ENCODE measurements at regions not wholly inside any gene's neighbourhood (a gene's known extent, or its start where the extent isn't known, plus 50 kb on each side); places are given as distances from the start of the nearest gene placed in this dataset.

DNA sequence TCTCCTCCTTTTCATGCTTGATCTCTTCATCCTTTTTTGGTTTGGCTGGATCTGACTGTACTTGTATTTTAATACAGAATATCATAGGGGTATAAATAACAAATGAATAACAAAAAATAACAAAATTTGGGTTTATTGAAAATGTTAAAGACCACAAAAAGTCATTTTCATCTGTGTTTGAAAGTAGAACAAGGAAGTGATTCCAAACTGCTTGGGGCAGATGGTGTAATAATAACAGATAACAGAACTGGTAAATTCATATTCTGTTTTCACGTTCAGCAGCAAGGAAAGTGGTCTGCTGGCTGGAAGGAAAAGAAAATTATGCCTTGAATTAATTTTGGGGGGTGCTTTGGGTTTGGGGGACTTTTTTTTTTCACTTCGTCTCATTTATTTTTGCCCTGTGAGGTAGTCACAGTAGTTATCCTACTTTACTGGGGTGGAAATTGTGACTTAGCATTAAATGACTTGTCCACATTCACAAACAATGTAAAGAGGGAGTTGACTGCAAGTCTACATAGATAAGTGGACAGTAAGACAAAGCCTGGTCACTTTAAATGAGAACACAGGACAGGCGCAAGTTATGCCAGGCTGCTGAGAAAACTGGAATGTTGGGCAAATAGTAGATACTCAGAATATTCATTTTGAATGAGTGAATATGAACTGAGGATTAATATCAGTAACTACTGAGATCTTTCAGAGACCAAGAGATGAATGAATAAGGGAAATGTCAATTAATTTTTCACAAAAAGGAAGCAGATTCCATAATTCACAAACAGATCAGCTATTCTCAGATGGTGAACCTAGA, 193.9 kb upstream of the CITED2 start:
- no peaks in the 10 kb centered on the region for H3K9me3 Mint-ChIP-seq
- H3K36me3 Mint-ChIP-seq (ENCODE audit: low read depth) = no peaks in the 10 kb centered on the region
- H3K4me3 Mint-ChIP-seq = no peak overlapping the region
- H3K27ac Mint-ChIP-seq = peak overlapping the region; percentile 48
- intact Hi-C loops (cut with micrococcal nuclease) = no loop called here
- no peaks in the 10 kb centered on the region for H3K27me3 Mint-ChIP-seq
- H3K4me1 Mint-ChIP-seq (ENCODE audit: low read depth) = peaks cover 30% of the 10 kb centered on the region

DNA sequence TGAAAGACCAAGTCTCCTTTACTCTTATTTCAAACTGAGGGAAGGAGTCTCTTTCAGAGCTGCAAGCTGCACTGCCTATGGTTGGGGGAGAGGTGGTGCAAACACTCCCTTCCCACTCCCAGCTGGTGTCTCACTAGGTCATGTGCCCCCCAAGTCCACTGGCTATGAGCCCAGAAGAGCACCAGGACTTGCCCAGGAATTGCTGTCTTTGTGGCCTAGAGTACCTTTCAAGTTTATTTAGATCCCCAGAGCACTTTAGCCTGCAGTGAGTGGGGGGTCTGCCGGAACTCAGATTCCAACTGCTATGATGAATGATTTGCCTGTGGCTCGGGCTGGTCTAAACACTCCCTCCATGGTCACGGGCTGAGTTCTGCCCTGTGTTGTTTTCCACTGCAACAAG, 192.6 kb upstream of the CITED2 start:
- Mint-ChIP-seq H3K4me1 (ENCODE audit: low read depth) (peaks cover 30% of the 10 kb centered on the region), H3K36me3 (ENCODE audit: low read depth) (no peaks in the 10 kb centered on the region), H3K4me3 (no peak overlapping the region), H3K27me3 (no peaks in the 10 kb centered on the region), H3K9me3 (no peaks in the 10 kb centered on the region), H3K27ac (no peak overlapping the region)
- intact Hi-C loops (cut with micrococcal nuclease) = no loop called here

DNA sequence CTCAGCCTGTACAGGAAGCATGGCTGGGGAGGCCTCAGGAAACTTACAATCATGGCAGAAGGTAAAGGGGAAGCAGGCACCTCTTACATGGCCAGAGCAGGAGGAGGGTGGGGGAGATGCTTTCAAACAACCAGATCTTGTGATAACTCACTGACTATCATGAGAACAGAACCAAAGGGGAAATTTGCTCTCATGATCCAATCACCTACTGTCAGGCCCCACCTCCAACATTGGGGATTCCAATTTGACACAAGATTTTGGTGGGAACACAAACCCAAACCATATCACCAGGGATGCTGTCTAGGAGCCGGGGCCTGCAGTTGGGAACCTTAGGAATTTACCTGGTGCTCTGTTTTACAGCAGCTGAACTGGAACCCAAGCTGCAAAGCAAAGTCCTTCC, 191.1 kb upstream of the CITED2 start:
- intact Hi-C loops (cut with micrococcal nuclease) = no loop called here
- H3K36me3 Mint-ChIP-seq (ENCODE audit: low read depth) = no peaks in the 10 kb centered on the region
- peaks cover 30% of the 10 kb centered on the region for H3K4me1 Mint-ChIP-seq (ENCODE audit: low read depth)
- no peaks in the 10 kb centered on the region for H3K27me3 Mint-ChIP-seq
- H3K4me3 Mint-ChIP-seq = no peak overlapping the region
- H3K27ac Mint-ChIP-seq = no peak overlapping the region
- peaks cover 14% of the 10 kb centered on the region for H3K9me3 Mint-ChIP-seq

DNA sequence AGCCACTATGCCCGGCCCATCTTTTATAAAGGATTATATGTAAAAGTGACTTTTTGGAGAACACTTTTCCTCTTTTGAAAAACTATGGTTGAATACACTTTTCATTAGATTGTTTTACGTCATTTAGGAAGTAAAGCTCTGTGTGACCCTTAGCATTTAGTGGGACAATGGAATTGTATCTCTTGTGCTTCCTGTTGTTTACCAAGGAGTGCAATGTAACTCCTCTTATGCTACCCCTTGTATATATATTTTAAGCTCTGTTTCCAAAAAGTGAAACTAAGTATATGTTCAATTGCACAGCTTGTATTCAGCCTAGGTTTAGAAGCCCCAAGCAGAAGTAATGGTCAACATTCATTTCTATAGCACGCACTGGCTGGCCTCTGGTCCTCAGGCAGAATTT, 183.1 kb upstream of the CITED2 start:
- H3K36me3 Mint-ChIP-seq (ENCODE audit: low read depth) = no peaks in the 10 kb centered on the region
- H3K4me3 Mint-ChIP-seq = no peak overlapping the region
- no peaks in the 10 kb centered on the region for H3K27me3 Mint-ChIP-seq
- intact Hi-C loops (cut with micrococcal nuclease) = no loop called here
- H3K4me1 Mint-ChIP-seq (ENCODE audit: low read depth) = no peaks in the 10 kb centered on the region
- no peak overlapping the region for H3K27ac Mint-ChIP-seq
- H3K9me3 Mint-ChIP-seq = peaks cover 25% of the 10 kb centered on the region

DNA sequence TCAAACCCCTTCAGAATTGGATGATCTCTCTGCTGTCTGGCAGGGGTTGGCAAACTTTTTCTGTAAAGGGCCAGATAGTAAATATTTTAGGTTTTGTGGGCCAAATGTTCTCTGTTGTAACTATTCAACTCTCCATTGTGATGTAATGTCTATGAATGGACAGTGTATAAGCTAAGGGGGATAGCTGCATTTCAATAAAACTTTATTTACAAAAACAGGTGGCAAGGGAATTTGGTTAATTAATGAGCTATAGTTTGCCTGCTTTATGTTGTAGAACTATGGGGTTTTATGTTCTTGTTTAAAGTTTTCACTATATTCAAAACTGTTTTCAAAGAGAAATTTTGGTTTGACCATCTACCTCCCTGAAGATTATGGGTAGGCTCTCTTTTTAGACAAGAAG, 182.1 kb upstream of the CITED2 start:
- Mint-ChIP-seq H3K27me3 (no peaks in the 10 kb centered on the region), H3K27ac (no peak overlapping the region), H3K4me3 (no peak overlapping the region), H3K4me1 (ENCODE audit: low read depth) (no peaks in the 10 kb centered on the region), H3K9me3 (peaks cover 20% of the 10 kb centered on the region), H3K36me3 (ENCODE audit: low read depth) (no peaks in the 10 kb centered on the region)
- intact Hi-C loops (cut with micrococcal nuclease) = no loop called here

DNA sequence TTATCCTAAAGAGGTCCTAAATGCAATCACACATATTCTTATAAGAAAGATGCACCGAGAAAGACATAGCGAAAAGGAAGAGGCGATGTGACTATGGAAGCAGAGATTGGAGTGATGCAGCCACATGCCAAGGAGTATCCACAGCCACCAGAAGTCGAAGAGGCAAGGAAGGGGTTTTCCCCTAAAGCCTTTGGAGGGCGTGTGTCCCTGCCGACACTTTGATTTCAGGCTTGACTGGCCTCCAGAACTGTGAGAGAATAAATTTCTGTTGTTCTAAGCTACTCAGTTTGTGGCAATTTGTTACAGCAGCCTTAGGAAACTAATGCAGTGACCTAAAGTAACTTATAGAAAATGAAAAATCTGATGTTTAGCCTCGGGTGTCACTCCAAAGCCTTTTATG, 179.5 kb upstream of the CITED2 start:
- Mint-ChIP-seq H3K9me3 (peaks cover 2% of the 10 kb centered on the region), H3K36me3 (ENCODE audit: low read depth) (no peaks in the 10 kb centered on the region), H3K4me3 (no peak overlapping the region), H3K27ac (no peak overlapping the region), H3K4me1 (ENCODE audit: low read depth) (no peaks in the 10 kb centered on the region), H3K27me3 (no peaks in the 10 kb centered on the region)
- intact Hi-C loops (cut with micrococcal nuclease) = no loop called here

DNA sequence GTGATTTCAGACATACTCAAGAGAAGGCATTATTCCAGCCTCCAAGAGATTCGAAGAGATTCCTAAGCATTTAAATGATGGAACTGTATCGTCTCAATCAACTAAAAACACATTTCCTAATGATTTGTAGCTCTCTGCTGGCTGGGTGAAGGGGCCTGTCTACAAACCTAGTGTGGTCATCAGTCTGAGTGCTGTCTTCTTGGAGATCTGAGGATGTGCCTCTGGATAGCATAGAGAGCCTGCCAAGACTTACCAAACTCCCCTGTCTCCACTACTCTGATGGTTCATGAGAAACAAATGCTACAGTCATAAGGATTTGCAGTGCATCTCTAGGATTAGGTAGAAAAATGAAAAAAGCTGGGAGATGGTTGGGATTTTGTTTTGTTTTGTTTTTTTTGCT, 176.9 kb upstream of the CITED2 start:
- intact Hi-C loops (cut with micrococcal nuclease) = no loop called here
- no peak overlapping the region for H3K27ac Mint-ChIP-seq
- H3K4me3 Mint-ChIP-seq = no peak overlapping the region
- no peaks in the 10 kb centered on the region for H3K9me3 Mint-ChIP-seq
- no peaks in the 10 kb centered on the region for H3K27me3 Mint-ChIP-seq
- H3K36me3 Mint-ChIP-seq (ENCODE audit: low read depth) = no peaks in the 10 kb centered on the region
- H3K4me1 Mint-ChIP-seq (ENCODE audit: low read depth) = peaks cover 13% of the 10 kb centered on the region

DNA sequence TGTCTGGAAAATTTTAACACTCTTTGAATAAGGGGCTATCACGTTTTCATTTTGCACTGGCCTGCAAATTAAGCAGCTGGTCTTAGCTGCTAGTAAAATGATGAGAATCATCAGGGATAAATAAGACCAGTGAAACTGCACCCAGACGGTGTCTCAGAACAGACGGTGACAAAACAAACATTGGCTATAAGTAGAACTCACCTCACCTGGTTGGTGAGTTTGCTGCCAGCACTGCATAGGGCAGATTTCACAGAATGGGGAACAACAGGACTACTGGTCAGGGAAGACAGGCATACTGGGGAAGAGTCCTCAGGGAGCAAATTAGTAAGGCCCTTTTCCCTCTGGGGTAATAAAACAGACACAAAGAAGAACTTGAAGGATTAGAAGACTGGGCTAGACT, 175.9 kb upstream of the CITED2 start:
- Mint-ChIP-seq H3K27ac (no peak overlapping the region), H3K4me1 (ENCODE audit: low read depth) (peaks cover 16% of the 10 kb centered on the region), H3K36me3 (ENCODE audit: low read depth) (no peaks in the 10 kb centered on the region), H3K4me3 (no peak overlapping the region), H3K27me3 (no peaks in the 10 kb centered on the region), H3K9me3 (no peaks in the 10 kb centered on the region)
- intact Hi-C loops (cut with micrococcal nuclease) = no loop called here

DNA sequence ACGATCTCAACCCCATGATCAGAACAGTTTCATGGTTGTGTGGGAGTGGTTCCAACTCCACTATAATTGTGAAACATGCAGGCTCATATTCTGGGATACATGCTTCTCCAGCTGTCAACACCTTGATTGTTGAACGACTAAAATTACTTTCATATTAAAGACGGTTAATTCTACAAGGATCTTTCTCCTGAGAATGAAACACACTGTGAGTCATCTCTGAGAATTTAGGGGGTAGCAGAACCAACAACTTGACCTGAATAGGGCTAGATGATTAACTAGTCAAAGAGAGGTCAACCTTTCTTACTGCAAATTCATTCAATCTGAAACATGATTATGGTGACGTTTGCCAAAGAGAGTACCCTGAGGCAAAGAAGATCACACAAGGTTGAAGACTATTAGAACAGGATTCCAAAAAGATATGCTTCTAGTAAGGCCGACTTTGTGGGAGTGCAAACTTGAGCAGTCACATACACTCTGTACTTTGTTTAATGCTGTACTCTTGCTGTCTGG, 175.2 kb upstream of the CITED2 start:
- intact Hi-C loops (cut with micrococcal nuclease) = no loop called here
- no peaks in the 10 kb centered on the region for H3K36me3 Mint-ChIP-seq (ENCODE audit: low read depth)
- no peak overlapping the region for H3K27ac Mint-ChIP-seq
- no peak overlapping the region for H3K4me3 Mint-ChIP-seq
- H3K4me1 Mint-ChIP-seq (ENCODE audit: low read depth) = peaks cover 23% of the 10 kb centered on the region
- H3K27me3 Mint-ChIP-seq = no peaks in the 10 kb centered on the region
- H3K9me3 Mint-ChIP-seq = no peaks in the 10 kb centered on the region

DNA sequence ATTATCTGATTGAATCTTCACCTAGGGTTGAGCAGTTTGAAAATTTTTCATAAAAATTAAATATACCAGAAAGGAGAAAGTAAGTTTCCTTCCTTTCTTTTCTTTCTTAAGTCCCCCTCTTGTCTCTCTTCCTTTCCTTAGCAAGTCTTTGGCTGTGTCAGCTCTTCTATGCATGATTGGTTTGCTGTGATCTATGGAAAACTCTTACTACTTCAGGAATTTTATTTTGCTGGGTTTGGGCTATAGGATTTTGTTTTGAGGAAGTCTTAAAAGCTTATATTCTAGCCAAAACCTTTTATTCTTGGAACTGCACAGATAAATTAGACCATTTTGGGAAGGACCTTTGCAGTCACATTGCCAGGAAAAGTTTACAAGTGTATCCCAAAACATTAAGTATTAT, 173.4 kb upstream of the CITED2 start:
- Mint-ChIP-seq H3K27me3 (no peaks in the 10 kb centered on the region), H3K36me3 (ENCODE audit: low read depth) (no peaks in the 10 kb centered on the region), H3K4me3 (no peak overlapping the region), H3K4me1 (ENCODE audit: low read depth) (peaks cover 23% of the 10 kb centered on the region), H3K27ac (peak overlapping the region; percentile 30), H3K9me3 (no peaks in the 10 kb centered on the region)
- intact Hi-C loops (cut with micrococcal nuclease) = no loop called here

DNA sequence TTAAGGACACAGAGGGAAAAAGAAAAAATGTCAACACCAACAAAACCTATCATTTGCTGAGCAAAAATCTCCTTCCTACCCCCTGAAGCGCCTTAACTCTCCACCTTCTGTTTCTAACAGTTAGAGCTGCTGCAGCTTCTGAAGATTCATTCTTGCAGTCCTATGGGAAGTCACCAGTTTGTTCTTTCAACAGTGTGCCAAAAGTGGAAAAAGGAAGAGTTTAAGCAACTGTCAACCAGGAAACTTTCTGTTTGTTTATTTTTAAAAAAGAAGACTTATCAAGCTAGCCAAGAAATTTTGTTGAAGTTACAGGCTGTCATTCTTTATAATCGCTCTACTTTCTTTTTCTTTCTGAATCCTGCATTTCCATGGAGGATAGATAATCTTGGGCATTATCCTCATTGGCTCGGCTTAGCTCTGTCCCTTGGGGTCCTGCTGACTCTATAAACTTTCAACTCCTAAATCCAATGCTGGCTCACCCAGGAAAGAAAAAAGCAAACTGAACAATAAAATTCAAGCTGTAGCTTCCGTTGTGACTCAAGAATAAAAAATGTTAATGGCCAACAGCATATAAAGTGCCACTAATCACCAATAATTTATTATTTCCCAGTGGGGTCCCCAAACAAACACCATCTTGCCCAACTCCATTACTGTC, 172.8 kb upstream of the CITED2 start:
- Mint-ChIP-seq H3K27ac (peak overlapping the region; percentile 30), H3K9me3 (no peaks in the 10 kb centered on the region), H3K4me1 (ENCODE audit: low read depth) (peaks cover 23% of the 10 kb centered on the region), H3K4me3 (no peak overlapping the region), H3K36me3 (ENCODE audit: low read depth) (no peaks in the 10 kb centered on the region), H3K27me3 (no peaks in the 10 kb centered on the region)
- intact Hi-C loops (cut with micrococcal nuclease) = no loop called here

DNA sequence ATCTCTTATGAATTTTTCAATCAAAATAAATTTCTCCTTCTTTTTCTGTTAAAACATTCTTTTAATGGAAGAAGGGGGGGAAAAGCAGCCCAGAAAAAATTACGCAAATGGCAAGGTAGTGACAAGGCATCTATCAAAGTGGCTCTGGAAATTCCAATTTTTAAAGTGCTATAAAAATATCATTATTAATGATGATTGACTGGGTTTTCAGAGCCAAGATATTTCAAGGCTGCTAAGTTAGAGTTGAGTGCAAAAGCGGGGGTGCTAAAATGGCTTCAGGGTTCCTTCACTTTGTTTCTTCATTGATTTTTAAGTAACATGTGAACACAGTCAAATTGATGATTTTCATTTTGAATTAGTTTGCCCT, 171.6 kb upstream of the CITED2 start:
- Mint-ChIP-seq H3K4me1 (ENCODE audit: low read depth) (peaks cover 30% of the 10 kb centered on the region), H3K27me3 (no peaks in the 10 kb centered on the region), H3K9me3 (no peaks in the 10 kb centered on the region), H3K36me3 (ENCODE audit: low read depth) (no peaks in the 10 kb centered on the region), H3K27ac (no peak overlapping the region), H3K4me3 (no peak overlapping the region)
- intact Hi-C loops (cut with micrococcal nuclease) = no loop called here

DNA sequence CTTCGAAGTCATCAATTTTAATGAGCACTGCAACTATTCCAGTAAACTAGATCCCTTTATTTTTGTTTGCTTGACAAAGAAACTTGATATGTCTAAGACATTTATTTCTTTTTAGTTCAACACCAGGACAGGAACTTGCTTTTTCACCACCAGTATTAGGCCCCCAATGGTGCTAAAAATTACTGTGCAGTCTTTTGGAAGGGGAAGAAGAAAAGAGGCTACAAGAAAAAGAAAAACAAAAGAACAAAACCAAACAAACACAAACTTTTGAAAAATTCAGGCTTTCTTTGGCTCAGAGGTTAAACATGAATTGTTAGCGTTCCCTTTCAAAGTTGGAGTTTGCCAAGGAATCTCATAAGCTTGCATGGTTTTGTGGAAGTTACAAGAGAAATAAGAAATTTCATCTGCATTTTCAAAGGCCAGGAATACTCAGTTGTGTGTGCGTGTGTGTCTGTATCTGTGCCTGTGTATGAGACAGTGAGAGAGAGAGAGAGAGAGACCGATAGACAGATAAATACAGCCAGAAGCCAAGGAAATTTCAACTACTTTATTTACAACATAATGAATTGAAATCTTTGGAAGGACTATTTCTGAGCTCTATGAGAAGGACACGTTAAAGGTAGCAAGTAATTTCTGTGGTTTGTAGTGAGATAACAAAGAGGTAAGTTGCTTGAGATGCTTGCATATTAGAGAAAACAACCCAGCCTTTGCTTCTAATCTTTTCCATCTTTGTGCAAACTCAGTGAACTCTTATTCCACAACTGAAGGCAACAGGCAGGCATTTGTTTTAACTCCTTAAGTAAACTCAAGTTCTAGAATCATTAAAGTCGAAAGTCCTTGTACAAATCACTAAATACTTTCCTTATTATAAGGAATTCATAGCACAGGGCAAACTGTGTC, 171.0 kb upstream of the CITED2 start:
- Mint-ChIP-seq H3K27me3 (no peaks in the 10 kb centered on the region), H3K9me3 (no peaks in the 10 kb centered on the region), H3K4me3 (no peak overlapping the region), H3K27ac (peak overlapping the region; percentile 0), H3K4me1 (ENCODE audit: low read depth) (peaks cover 34% of the 10 kb centered on the region), H3K36me3 (ENCODE audit: low read depth) (no peaks in the 10 kb centered on the region)
- intact Hi-C loops (cut with micrococcal nuclease) = no loop called here

DNA sequence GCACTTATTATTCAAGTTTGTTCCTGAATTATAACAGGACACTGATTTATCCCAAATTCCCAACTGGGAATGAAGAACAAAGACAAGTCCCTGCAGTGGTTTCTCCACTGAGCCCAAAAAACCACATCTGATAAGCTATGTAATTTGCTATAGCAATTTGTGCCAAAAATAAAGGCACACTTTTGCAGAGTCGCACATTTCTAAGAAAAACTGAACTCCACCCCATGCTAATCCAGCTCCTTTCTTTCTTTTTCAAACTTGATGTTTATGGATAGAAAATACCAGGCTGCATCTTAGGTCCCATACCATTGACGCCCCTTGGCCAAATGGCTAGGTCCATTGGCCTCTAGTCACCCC, 170.2 kb upstream of the CITED2 start:
- intact Hi-C loops (cut with micrococcal nuclease) = no loop called here
- H3K27me3 Mint-ChIP-seq = no peaks in the 10 kb centered on the region
- peaks cover 42% of the 10 kb centered on the region for H3K4me1 Mint-ChIP-seq (ENCODE audit: low read depth)
- no peak overlapping the region for H3K4me3 Mint-ChIP-seq
- H3K36me3 Mint-ChIP-seq (ENCODE audit: low read depth) = no peaks in the 10 kb centered on the region
- no peaks in the 10 kb centered on the region for H3K9me3 Mint-ChIP-seq
- H3K27ac Mint-ChIP-seq = peak overlapping the region; percentile 0

All from dendritic cell treated with granulocyte-macrophage colony-stimulating factor and Interleukin-4, amounts not matched to agents 40 ng/mL and 50 ng/mL, for 4 days (primary cell).